ENCODE measurements at regions not wholly inside any gene's neighbourhood (a gene's known extent, or its start where the extent isn't known, plus 50 kb on each side); places are given as distances from the start of the nearest gene placed in this dataset.

DNA sequence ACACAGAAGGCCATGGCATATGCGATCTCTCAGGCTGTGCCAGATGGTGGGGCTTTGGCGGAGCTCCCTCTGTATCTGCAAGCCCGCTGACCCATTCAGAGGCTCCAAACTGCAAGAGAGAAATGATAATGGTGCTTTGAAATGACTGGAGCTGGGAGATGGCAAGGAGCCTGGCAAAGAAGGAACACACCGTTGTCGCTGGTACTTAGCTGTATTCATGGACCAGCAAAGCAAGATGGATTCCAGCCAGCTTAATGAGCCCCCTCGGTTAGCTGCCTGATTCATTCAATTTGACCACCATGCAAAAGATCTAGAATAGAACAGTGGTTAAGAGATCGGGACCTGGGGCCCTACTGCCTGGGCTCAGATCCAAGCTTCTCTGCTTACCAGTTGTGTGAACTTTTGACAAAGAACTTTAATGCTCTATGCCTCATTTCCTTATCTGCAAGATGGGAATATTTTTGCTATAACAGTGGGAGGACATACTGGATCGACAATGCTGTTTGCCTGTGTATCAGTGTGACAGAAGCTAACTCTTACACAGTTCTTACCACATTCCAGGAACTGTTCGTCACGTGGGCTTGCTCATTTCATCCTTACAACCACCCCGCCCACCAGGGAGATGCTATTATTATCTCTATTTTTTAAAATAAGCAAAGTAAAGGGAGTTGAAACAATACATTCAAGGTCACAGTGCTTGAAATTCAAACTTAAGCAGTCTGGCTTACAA is 317.8 kb upstream of the SULF2 start:
- Histone ChIP-seq H3K4me3 (ENCODE audit: low read depth, low read length) (no peak overlapping the region), H3K36me3 (ENCODE audit: insufficient read depth) (no peaks in the 10 kb centered on the region), H3K27ac (ENCODE audit: low read depth) (no peak overlapping the region), H3K4me1 (ENCODE audit: insufficient read depth) (no peaks in the 10 kb centered on the region)
- DNase-seq (ENCODE audit: extremely low spot score): no peak
- 64% methylated on average over 11 of the region's 11 CpGs for WGBS

DNA sequence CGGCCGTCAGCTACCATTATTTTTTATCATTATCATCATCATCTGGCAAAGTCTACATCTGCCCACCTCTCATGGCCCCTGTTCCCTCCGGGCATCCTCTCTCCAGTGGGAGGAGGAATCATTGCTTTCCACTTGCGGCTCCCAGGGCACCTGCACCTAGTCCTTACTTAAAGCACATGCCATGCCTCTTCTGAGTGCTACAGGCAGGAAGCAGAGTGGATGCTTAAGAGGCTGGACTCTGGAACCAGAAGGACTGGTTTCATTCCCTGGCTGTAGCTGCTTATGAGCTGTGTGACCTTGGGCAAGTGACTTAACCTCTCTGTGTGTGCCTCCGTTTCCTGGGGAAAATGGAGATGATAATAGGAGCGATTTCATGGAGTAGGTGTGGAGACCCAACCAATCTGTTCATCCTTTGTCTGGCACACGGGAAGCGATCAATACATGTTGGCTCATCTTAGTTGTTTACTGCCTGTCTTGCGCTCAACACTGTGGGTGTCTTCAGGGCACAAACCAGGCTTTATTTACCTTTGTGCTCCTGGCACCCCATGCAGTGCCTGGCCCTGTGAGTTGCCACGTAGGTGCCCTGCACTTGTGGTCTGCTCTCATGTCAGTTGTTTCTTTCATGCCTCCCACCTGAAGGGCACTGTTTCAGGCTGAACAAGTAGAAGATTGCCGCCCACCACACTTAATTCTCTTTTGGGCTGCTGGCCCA is 317.0 kb upstream of the SULF2 start:
- Histone ChIP-seq H3K36me3 (ENCODE audit: insufficient read depth) (no peaks in the 10 kb centered on the region), H3K4me1 (ENCODE audit: insufficient read depth) (no peaks in the 10 kb centered on the region), H3K4me3 (ENCODE audit: low read depth, low read length) (no peak overlapping the region), H3K27ac (ENCODE audit: low read depth) (no peak overlapping the region)
- WGBS: 89% methylated on average over 11 of the region's 11 CpGs
- DNase-seq (ENCODE audit: extremely low spot score): no peak

DNA sequence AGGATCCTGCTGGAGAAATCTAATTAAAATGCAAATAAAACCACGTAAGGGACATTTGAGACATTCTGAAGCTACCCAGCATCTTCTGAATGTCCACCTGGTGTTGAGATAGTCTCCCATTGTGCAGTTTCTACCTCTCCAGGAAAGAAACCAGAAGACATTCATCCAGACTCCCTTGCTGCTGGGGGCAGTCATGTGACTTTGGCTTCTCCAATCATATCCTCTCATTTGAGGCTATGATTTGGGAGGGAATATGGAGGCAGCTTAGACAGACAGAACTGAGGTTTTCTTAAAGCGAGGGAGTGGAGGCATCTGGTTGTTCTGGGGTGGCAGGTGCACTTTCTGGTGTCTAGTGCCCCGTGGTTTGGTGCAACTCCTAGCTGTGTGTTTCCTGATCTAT is 315.2 kb upstream of the SULF2 start:
- H3K4me3 ChIP-seq (ENCODE audit: low read depth, low read length): no peak overlapping the region
- H3K27ac ChIP-seq (ENCODE audit: low read depth): no peak overlapping the region
- WGBS: 93% methylated on average over 3 of the region's 3 CpGs
- DNase-seq (ENCODE audit: extremely low spot score): no peak
- H3K36me3 ChIP-seq (ENCODE audit: insufficient read depth): no peaks in the 10 kb centered on the region
- no peaks in the 10 kb centered on the region for H3K4me1 ChIP-seq (ENCODE audit: insufficient read depth)

DNA sequence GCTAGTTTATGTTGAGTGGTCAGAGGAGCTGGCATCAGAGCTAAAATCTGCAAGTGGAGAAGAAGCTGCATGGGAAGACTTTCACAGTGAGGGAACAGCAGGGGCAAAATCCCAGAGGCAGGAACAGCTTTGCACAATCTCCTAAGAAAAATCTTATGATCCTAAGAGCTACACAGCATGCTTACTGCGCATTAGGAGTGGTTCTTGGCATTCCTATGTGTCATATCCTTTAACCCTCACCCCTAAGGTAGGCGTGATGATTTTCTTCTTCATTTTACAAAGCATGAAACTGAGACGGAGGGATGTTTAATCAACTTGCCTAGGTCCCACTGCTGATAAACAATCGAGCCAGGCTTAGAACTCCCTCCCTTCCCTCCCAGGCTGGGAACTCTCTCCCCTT is 313.6 kb upstream of the SULF2 start:
- Histone ChIP-seq H3K4me1 (ENCODE audit: insufficient read depth) (no peaks in the 10 kb centered on the region), H3K36me3 (ENCODE audit: insufficient read depth) (no peaks in the 10 kb centered on the region), H3K27ac (ENCODE audit: low read depth) (no peak overlapping the region), H3K4me3 (ENCODE audit: low read depth, low read length) (no peak overlapping the region)
- no peak for DNase-seq (ENCODE audit: extremely low spot score)
- 44% methylated on average over 4 of the region's 4 CpGs for WGBS

DNA sequence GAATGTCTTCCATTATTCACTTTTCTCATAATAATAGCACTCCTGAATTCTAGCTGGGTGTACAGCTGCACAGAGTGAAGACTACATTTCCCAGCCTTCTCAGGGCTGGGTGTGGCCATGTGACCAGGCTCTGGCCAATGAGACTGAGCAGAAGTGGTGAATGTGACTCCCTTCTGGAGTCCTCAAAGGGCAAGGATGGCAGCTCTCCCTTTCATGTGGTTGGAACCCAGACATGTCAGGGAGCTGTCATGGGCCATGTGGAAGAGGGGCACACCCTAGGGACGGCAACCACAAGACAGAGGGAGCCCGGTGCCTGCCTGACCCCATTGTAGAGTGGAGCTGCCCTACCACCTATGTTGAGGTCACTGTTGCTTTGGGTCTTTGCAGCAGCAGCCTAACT is 312.8 kb upstream of the SULF2 start:
- 95% methylated on average over 2 of the region's 2 CpGs for WGBS
- no peaks in the 10 kb centered on the region for H3K36me3 ChIP-seq (ENCODE audit: insufficient read depth)
- no peak overlapping the region for H3K4me3 ChIP-seq (ENCODE audit: low read depth, low read length)
- no peak for DNase-seq (ENCODE audit: extremely low spot score)
- H3K4me1 ChIP-seq (ENCODE audit: insufficient read depth): no peaks in the 10 kb centered on the region
- H3K27ac ChIP-seq (ENCODE audit: low read depth): no peak overlapping the region

DNA sequence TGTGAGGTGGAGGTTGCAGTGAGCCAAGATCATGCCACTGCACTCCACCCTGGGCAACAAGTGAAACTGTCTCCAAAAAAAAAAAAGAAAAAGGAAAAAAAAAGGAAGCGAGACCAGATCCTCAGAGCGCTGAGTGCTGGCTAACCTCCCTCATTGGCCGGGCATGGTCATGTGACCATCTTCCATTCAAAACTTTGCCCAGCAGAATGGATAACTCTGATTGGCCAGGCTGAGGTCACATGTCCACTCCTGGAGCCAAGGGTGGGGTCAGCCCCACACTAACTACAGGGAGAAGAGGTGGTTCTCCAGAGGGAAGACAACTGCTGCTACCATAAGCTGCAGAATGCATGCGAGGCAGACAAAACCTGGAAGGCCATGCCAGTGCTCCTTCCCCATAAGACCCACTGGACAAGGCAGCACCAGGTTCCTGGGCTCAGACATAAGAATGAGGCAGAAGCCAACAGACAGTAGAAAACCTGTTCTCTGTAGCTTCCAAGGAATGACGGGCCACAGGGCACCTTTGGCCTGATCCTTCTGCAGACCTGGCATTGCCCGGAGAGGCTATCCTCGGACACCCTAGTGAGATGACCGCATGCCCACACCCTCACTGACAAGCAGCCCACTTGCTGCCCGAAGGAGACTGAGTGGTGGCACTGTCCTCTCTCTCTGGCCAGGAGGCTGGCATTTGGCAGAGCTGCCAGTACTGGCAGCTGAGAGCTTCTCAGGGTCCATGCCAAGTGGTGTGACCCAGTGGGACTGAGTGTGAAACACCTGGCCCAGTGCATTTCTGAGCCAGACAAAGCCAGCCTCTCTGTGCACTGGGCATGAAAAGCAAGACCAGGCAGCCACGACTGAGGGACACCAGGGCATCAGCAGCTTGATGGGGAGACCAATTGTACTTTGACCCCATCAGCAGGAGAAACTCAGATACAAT is 311.9 kb upstream of the SULF2 start:
- Histone ChIP-seq H3K4me1 (ENCODE audit: insufficient read depth) (no peaks in the 10 kb centered on the region), H3K27ac (ENCODE audit: low read depth) (no peak overlapping the region), H3K4me3 (ENCODE audit: low read depth, low read length) (no peak overlapping the region), H3K36me3 (ENCODE audit: insufficient read depth) (no peaks in the 10 kb centered on the region)
- whole genome bisulfite sequencing: 95% methylated on average over 10 of the region's 10 CpGs
- DNase-seq (ENCODE audit: extremely low spot score): no peak

DNA sequence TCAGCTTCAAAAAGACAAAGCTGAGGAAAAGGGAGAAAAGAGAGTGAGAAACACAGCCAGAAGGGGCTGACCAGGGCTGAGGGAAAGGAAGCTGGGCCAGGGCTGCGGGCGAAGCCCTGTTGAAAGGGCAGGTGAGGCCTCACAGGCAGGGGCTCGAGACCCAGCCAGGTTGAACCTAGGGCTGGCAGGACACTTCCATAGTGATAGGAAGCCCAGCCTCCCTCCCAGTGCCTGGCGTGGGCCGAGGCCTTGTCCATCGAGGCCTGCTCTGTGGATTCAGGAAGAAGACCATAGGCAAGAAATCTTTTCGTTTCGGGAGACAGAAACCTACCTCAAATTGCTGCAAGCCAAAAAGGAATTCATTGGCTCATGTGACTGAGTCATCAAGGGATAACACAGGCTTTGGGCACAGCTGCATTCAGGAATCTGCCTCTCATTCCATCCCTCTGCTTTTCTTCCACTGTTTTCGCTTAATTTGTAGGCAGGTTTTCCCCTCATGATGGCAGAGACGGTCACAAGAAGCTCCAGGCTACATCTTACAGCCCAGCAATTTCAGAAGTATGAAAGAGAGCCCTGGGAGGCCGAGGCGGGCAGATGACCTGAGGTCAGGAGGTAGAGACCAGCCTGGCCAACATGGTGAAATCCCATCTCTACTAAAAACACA is 311.1 kb upstream of the SULF2 start:
- Histone ChIP-seq H3K27ac (ENCODE audit: low read depth) (no peak overlapping the region), H3K4me3 (ENCODE audit: low read depth, low read length) (no peak overlapping the region), H3K4me1 (ENCODE audit: insufficient read depth) (no peaks in the 10 kb centered on the region), H3K36me3 (ENCODE audit: insufficient read depth) (no peaks in the 10 kb centered on the region)
- no peak for DNase-seq (ENCODE audit: extremely low spot score)
- 96% methylated on average over 12 of the region's 12 CpGs for WGBS

DNA sequence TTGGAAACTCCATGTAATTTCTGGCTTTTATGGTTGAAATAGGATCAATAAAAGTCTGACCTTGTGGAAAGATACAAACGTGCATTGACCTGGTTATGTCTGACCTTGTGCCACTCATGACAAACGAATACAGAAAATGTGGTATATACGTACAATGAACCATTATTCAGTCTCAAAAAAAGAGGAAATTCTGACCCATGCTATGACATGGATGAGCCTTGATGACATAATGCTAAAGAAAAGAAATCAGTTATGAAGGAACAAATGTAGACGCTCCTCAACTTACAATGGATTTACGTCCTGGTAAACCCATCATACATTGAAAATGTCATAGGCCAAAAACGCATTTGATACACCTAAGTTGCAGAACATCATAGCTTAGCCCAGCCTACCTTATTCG is 309.7 kb upstream of the SULF2 start:
- H3K4me3 ChIP-seq (ENCODE audit: low read depth, low read length): no peak overlapping the region
- no peaks in the 10 kb centered on the region for H3K36me3 ChIP-seq (ENCODE audit: insufficient read depth)
- no peaks in the 10 kb centered on the region for H3K4me1 ChIP-seq (ENCODE audit: insufficient read depth)
- WGBS: 89% methylated on average over 7 of the region's 7 CpGs
- H3K27ac ChIP-seq (ENCODE audit: low read depth): no peak overlapping the region
- DNase-seq (ENCODE audit: extremely low spot score): no peak

DNA sequence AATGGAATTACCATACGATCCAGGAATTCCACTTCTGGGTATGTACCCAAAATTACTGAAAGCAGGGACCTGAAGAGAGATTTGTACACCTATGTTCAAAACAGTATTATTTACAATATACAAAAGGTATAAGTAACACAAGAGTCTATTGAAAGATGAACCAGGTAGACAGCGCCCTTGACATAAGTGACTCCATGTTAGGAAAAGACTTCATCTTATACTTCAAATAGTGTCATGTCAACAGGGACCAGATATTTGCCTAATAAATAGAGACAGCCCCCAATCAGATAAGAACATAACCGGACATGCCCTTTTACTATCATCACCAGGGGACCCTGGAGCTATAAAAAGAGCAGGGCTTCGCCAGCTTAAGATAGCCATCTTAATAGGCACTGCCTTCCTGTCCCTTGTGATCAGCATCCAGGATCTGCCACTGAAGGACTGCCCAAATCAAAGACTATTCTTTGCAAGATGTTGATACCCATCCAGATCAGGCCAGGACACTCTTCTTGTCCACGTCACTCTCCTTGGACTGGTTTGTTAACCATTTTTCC is 309.0 kb upstream of the SULF2 start:
- Histone ChIP-seq H3K4me1 (ENCODE audit: insufficient read depth) (no peaks in the 10 kb centered on the region), H3K27ac (ENCODE audit: low read depth) (no peak overlapping the region), H3K36me3 (ENCODE audit: insufficient read depth) (no peaks in the 10 kb centered on the region), H3K4me3 (ENCODE audit: low read depth, low read length) (no peak overlapping the region)
- WGBS: 78% methylated on average over 5 of the region's 5 CpGs
- no peak for DNase-seq (ENCODE audit: extremely low spot score)

DNA sequence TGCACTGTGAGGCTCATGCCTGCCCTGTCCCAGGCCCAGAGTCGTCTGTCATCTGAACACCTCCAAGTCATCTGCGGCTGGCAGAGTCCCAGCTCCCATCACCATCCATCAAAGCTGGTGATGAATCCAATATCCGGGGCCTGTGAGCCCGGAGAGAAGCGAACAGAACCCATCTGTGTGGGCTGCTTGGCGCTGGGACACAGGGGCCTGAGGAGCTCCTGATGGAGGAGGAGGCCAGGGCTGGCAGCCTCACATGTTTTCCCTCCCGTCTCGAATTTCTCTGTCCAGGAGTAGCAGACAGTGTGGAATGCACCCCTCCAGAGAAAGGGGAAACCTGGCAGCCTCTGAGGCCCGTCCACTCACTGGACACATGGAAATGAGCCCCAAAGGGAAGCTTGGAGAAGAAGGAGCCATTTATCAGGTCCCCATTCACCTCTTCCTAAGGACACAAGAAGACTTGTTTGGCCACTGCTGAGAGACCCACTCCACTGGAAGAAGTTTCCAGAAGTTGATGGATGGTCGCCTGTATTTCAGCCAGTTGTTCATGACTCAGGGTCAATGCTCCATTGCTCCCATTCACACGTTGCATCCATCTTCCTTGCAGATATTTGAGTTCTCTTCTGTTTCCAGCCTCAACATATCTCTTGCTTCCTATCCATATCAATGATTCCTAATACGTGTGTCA is 307.5 kb upstream of the SULF2 start:
- no peaks in the 10 kb centered on the region for H3K4me1 ChIP-seq (ENCODE audit: insufficient read depth)
- DNase-seq (ENCODE audit: extremely low spot score): no peak
- no peak overlapping the region for H3K27ac ChIP-seq (ENCODE audit: low read depth)
- H3K4me3 ChIP-seq (ENCODE audit: low read depth, low read length): no peak overlapping the region
- WGBS: 81% methylated on average over 12 of the region's 12 CpGs
- H3K36me3 ChIP-seq (ENCODE audit: insufficient read depth): no peaks in the 10 kb centered on the region

DNA sequence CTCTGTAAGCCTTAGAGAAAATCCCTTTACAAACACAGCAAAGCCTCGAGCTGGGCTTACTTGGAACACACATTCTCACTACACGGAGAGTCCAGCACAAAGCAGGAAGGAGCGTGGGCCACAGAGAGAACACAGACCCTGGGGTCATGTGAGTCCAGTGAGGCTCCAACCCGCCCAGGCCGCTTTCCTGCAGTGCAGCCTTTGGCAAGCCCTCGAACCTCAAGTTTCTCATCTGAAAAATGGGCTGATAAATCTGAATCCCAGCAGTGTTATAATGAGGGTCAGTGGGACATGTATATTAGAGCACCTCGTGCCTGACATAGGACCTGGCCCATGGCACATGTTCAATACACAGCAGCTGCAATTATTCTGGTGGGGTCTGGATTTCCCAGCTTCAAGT is 305.5 kb upstream of the SULF2 start:
- Histone ChIP-seq H3K36me3 (ENCODE audit: insufficient read depth) (no peaks in the 10 kb centered on the region), H3K4me3 (ENCODE audit: low read depth, low read length) (no peak overlapping the region), H3K27ac (ENCODE audit: low read depth) (no peak overlapping the region), H3K4me1 (ENCODE audit: insufficient read depth) (peaks cover 1% of the 10 kb centered on the region)
- WGBS: 73% methylated on average over 7 of the region's 7 CpGs
- no peak for DNase-seq (ENCODE audit: extremely low spot score)

DNA sequence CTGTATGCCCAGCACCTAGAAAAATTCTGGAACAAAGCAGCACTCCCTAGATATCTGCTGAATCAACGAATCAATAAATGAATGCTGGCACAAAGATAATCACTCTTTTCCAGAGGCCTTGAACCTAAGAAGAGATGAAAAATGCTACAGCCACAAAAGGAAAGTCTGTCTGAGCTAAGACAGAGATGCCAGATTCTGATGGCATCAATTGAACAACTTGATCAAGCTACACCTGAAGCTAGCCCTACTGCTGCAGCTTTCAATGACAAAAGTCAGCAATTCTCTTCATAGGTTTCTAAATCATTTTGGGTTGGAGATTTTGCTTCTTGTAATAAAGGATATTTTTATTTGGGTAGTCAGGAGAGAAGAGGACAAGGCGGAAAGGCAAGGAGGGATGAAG is 305.0 kb upstream of the SULF2 start:
- 89% methylated on average over 2 of the region's 2 CpGs for WGBS
- no peaks in the 10 kb centered on the region for H3K36me3 ChIP-seq (ENCODE audit: insufficient read depth)
- DNase-seq (ENCODE audit: extremely low spot score): no peak
- H3K4me1 ChIP-seq (ENCODE audit: insufficient read depth): peaks cover 1% of the 10 kb centered on the region
- H3K27ac ChIP-seq (ENCODE audit: low read depth): no peak overlapping the region
- no peak overlapping the region for H3K4me3 ChIP-seq (ENCODE audit: low read depth, low read length)

DNA sequence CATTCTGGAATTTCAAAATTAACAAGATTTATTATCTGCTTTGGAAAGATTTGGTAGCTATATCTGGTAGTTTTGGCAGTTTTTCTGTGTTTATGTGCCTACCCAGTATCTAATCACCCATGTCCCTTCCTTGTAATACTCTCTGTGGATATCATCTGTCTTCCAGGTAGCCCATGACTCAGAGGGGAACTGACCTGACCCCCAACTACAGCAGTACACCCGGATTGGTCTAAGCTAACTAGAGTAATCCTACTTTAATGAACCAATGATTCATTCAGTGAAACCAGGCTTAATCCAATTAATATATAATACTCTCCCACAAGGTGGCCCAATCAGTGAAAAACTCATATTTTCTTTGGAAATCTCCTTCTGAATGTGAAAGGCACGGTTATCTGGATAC is 295.3 kb upstream of the SULF2 start:
- Histone ChIP-seq H3K36me3 (ENCODE audit: insufficient read depth) (no peaks in the 10 kb centered on the region), H3K4me1 (ENCODE audit: insufficient read depth) (no peaks in the 10 kb centered on the region), H3K4me3 (ENCODE audit: low read depth, low read length) (no peak overlapping the region), H3K27ac (ENCODE audit: low read depth) (no peak overlapping the region)
- 83% methylated on average over 2 of the region's 2 CpGs for WGBS
- DNase-seq (ENCODE audit: extremely low spot score): no peak
